Inflammatory macrophage treated with lipopolysaccharide for 1 hour (primary cell): ENCODE measurements at regions not wholly inside any gene's neighbourhood (a gene's known extent, or its start where the extent isn't known, plus 50 kb on each side); places are given as distances from the start of the nearest gene placed in this dataset.

Experiments used
- DNase-seq, 2 donors: peaks; one replicate each; pipeline ENCODE4 v3.0.0-alpha.2; 2020 to 2022

- no peak for DNase-seq
These were observed 304.9 kb upstream of the TCF21 start for GRCh38 chr6:133583907-133584427.

GRCh38 chr6:133584823-133585222, 304.1 kb upstream of the TCF21 start:
- DNase-seq = no peak

- no peak for DNase-seq
These were observed 302.9 kb upstream of the TCF21 start for GRCh38 chr6:133585978-133586377.

GRCh38 chr6:133587546-133588160, 301.3 kb upstream of the TCF21 start:
- no peak for DNase-seq

GRCh38 chr6:133590196-133590595, 298.7 kb upstream of the TCF21 start:
- DNase-seq = no peak

GRCh38 chr6:133590814-133591213, 298.1 kb upstream of the TCF21 start:
- DNase-seq = no peak

- no peak for DNase-seq
These were observed 297.6 kb upstream of the TCF21 start for GRCh38 chr6:133591275-133591674.

GRCh38 chr6:133594652-133595110, 294.2 kb upstream of the TCF21 start:
- DNase-seq = no peak

GRCh38 chr6:133595111-133595761, 293.7 kb upstream of the TCF21 start:
- no peak for DNase-seq

GRCh38 chr6:133606852-133607251, 282.1 kb upstream of the TCF21 start:
- no peak for DNase-seq

- DNase-seq = no peak
These were observed 280.3 kb upstream of the TCF21 start for GRCh38 chr6:133608620-133609019.

GRCh38 chr6:133609415-133610226, 279.3 kb upstream of the TCF21 start:
- no peak for DNase-seq

GRCh38 chr6:133610227-133610840, 278.6 kb upstream of the TCF21 start:
- no peak for DNase-seq

- no peak for DNase-seq
These were observed 277.9 kb upstream of the TCF21 start for GRCh38 chr6:133610971-133611370.

- DNase-seq = no peak
These were observed 276.5 kb upstream of the TCF21 start for GRCh38 chr6:133612459-133612858.

GRCh38 chr6:133613211-133613610, 275.7 kb upstream of the TCF21 start:
- no peak for DNase-seq

GRCh38 chr6:133621751-133622150, 267.2 kb upstream of the TCF21 start:
- no peak for DNase-seq

- DNase-seq = no peak
These were observed 265.8 kb upstream of the TCF21 start for GRCh38 chr6:133623065-133623464.

- DNase-seq = no peak
These were observed 265.3 kb upstream of the TCF21 start for GRCh38 chr6:133623621-133624020.

- DNase-seq = no peak
These were observed 262.7 kb upstream of the TCF21 start for GRCh38 chr6:133626096-133626666.

- no peak for DNase-seq
These were observed 258.9 kb upstream of the TCF21 start for GRCh38 chr6:133629970-133630369.

GRCh38 chr6:133630651-133631050, 258.3 kb upstream of the TCF21 start:
- no peak for DNase-seq

GRCh38 chr6:133631421-133631820, 257.5 kb upstream of the TCF21 start:
- DNase-seq = no peak
